ENCODE measurements at regions not wholly inside any gene's neighbourhood (a gene's known extent, or its start where the extent isn't known, plus 50 kb on each side); places are given as distances from the start of the nearest gene placed in this dataset.

DNA sequence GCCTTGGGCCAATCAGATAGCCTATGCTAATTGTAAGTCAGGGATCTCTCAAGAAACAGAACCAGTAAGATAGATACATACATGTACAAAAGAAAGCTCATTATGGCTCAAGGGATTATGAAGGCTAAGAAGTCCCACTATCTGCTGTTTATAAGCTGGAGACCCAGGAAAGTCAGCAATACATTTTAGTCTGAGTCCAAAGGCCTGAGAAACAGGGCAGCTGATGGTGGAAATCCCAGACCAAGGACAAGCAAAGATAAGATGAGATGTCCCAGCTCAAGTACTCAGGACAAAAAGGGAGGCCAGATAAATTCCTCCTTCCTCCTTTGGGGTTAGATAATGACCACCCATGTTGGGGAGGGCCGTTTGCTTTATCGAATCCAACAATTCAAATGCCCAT lies 269.9 kb downstream of the AJAP1 start:
- TF ChIP-seq CTCF (IDR thresholded peaks at IDR 0.05) (no peak), POLR2A (IDR thresholded peaks at IDR 0.05) (no peak)

Data from prostate gland (tissue), 2 donors.